ENCODE measurements at regions not wholly inside any gene's neighbourhood (a gene's known extent, or its start where the extent isn't known, plus 50 kb on each side); places are given as distances from the start of the nearest gene placed in this dataset.

GRCh38 chr5:68475476-68475983, 260.0 kb downstream of the PIK3R1 start:
- TF ChIP-seq GABPA (IDR thresholded peaks at IDR 0.05; ENCODE audit: low read depth, low read length), result no peak
- TF ChIP-seq GABPA (CRISPR knock-in tag; IDR thresholded peaks at IDR 0.05; ENCODE audit: low read depth), result no peak
- no peak for TF ChIP-seq TFE3 (CRISPR knock-in tag; IDR thresholded peaks at IDR 0.05)
- TF ChIP-seq HDAC2 (CRISPR knock-in tag; IDR thresholded peaks at IDR 0.05), result no peak

All from HepG2 (cell line).